ENCODE measurements at regions not wholly inside any gene's neighbourhood (a gene's known extent, or its start where the extent isn't known, plus 50 kb on each side); places are given as distances from the start of the nearest gene placed in this dataset.

GRCh38 chr1:38228718-38229117 lies 182.1 kb upstream of the POU3F1 start:
- TF ChIP-seq, protein P1, sequence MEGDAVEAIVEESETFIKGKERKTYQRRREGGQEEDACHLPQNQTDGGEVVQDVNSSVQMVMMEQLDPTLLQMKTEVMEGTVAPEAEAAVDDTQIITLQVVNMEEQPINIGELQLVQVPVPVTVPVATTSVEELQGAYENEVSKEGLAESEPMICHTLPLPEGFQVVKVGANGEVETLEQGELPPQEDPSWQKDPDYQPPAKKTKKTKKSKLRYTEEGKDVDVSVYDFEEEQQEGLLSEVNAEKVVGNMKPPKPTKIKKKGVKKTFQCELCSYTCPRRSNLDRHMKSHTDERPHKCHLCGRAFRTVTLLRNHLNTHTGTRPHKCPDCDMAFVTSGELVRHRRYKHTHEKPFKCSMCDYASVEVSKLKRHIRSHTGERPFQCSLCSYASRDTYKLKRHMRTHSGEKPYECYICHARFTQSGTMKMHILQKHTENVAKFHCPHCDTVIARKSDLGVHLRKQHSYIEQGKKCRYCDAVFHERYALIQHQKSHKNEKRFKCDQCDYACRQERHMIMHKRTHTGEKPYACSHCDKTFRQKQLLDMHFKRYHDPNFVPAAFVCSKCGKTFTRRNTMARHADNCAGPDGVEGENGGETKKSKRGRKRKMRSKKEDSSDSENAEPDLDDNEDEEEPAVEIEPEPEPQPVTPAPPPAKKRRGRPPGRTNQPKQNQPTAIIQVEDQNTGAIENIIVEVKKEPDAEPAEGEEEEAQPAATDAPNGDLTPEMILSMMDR (IDR thresholded peaks at IDR 0.05), result no peak
- no peak for TF ChIP-seq POLR2A (IDR thresholded peaks at IDR 0.05)
- no peak for TF ChIP-seq EP300 (IDR thresholded peaks at IDR 0.05)
